ENCODE measurements at regions not wholly inside any gene's neighbourhood (a gene's known extent, or its start where the extent isn't known, plus 50 kb on each side); places are given as distances from the start of the nearest gene placed in this dataset.

- no peaks in the 10 kb centered on the region for H3K4me1 ChIP-seq (ENCODE audit: insufficient read depth, low read length)
- no peak overlapping the region for H3K27ac ChIP-seq (ENCODE audit: low read depth, low read length)
- H3K9me3 ChIP-seq (ENCODE audit: low read length) = no peaks in the 10 kb centered on the region
- no peak overlapping the region for H3K4me3 ChIP-seq (ENCODE audit: low read depth in 1 of 2, low read length in 2 of 2)
- no peaks in the 10 kb centered on the region for H3K36me3 ChIP-seq (ENCODE audit: insufficient read depth, low read length)
- H3K9ac ChIP-seq (ENCODE audit: low read length) = no peak overlapping the region
- H3K27me3 ChIP-seq (ENCODE audit: control insufficient read depth in 1 of 2, insufficient read depth in 2 of 2, low read length in 2 of 2) = no peaks in the 10 kb centered on the region
Measured at GRCh38 chr2:220493871-220494525, 866.6 kb downstream of the SLC4A3 start.

DNA sequence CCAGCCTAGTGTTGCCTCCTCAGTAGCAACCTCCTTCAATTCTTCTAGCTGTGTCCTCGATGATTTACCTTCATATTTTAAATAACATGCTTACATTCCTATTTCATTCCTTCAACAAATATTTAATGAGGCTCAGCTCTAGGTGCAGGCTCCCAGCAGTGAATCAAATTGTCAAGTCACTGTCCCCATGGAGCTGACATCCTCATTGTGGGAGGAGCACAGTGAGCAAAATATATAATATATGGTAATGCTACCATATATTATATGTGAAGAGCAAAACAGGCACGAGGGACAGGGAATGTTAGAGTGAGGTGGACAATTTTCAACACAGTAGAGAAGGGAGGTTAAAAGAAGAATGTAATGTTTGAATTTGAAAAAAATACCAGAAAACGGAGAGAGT is 869.1 kb downstream of the SLC4A3 start:
- H3K9ac ChIP-seq (ENCODE audit: low read length) = no peak overlapping the region
- H3K27me3 ChIP-seq (ENCODE audit: control insufficient read depth in 1 of 2, insufficient read depth in 2 of 2, low read length in 2 of 2) = no peaks in the 10 kb centered on the region
- no peaks in the 10 kb centered on the region for H3K4me1 ChIP-seq (ENCODE audit: insufficient read depth, low read length)
- H3K36me3 ChIP-seq (ENCODE audit: insufficient read depth, low read length) = no peaks in the 10 kb centered on the region
- H3K4me3 ChIP-seq (ENCODE audit: low read depth in 1 of 2, low read length in 2 of 2) = no peak overlapping the region
- H3K27ac ChIP-seq (ENCODE audit: low read depth, low read length) = no peak overlapping the region
- H3K9me3 ChIP-seq (ENCODE audit: low read length) = no peaks in the 10 kb centered on the region

DNA sequence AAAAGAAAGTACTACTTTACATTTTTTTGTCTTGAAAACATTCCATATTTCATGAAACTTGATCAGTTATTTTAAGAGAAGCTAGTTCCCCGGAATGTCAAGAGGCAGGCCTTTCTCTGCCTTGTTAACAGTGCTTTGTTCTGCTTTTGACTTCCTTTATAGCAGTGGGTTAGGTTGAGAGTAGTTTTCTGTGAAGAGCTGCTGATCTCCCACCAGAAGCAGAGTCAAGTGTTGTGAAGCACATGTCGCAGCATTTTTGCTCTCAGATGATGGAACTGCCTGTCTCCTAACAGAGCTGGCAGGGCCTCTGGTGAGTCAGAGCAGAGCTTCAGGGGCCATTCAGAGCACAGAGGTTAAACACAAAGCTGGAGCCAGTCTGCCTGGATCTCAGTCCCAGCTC is 871.8 kb downstream of the SLC4A3 start:
- Histone ChIP-seq H3K27me3 (ENCODE audit: control insufficient read depth in 1 of 2, insufficient read depth in 2 of 2, low read length in 2 of 2) (no peaks in the 10 kb centered on the region), H3K27ac (ENCODE audit: low read depth, low read length) (no peak overlapping the region), H3K36me3 (ENCODE audit: insufficient read depth, low read length) (no peaks in the 10 kb centered on the region), H3K4me1 (ENCODE audit: insufficient read depth, low read length) (no peaks in the 10 kb centered on the region), H3K9ac (ENCODE audit: low read length) (no peak overlapping the region), H3K9me3 (ENCODE audit: low read length) (no peaks in the 10 kb centered on the region), H3K4me3 (ENCODE audit: low read depth in 1 of 2, low read length in 2 of 2) (no peak overlapping the region)

GRCh38 chr2:220502539-220502938 is 875.1 kb downstream of the SLC4A3 start:
- no peaks in the 10 kb centered on the region for H3K4me1 ChIP-seq (ENCODE audit: insufficient read depth, low read length)
- H3K27me3 ChIP-seq (ENCODE audit: control insufficient read depth in 1 of 2, insufficient read depth in 2 of 2, low read length in 2 of 2) = no peaks in the 10 kb centered on the region
- no peaks in the 10 kb centered on the region for H3K36me3 ChIP-seq (ENCODE audit: insufficient read depth, low read length)
- H3K27ac ChIP-seq (ENCODE audit: low read depth, low read length) = no peak overlapping the region
- no peak overlapping the region for H3K4me3 ChIP-seq (ENCODE audit: low read depth in 1 of 2, low read length in 2 of 2)
- H3K9ac ChIP-seq (ENCODE audit: low read length) = no peak overlapping the region
- H3K9me3 ChIP-seq (ENCODE audit: low read length) = no peaks in the 10 kb centered on the region

GRCh38 chr2:220503431-220503830 is 876.0 kb downstream of the SLC4A3 start:
- H3K27me3 ChIP-seq (ENCODE audit: control insufficient read depth in 1 of 2, insufficient read depth in 2 of 2, low read length in 2 of 2) = no peaks in the 10 kb centered on the region
- no peak overlapping the region for H3K27ac ChIP-seq (ENCODE audit: low read depth, low read length)
- no peaks in the 10 kb centered on the region for H3K9me3 ChIP-seq (ENCODE audit: low read length)
- H3K4me1 ChIP-seq (ENCODE audit: insufficient read depth, low read length) = no peaks in the 10 kb centered on the region
- H3K4me3 ChIP-seq (ENCODE audit: low read depth in 1 of 2, low read length in 2 of 2) = no peak overlapping the region
- H3K36me3 ChIP-seq (ENCODE audit: insufficient read depth, low read length) = no peaks in the 10 kb centered on the region
- H3K9ac ChIP-seq (ENCODE audit: low read length) = no peak overlapping the region

GRCh38 chr2:220504938-220505503 is 877.6 kb downstream of the SLC4A3 start:
- H3K27ac ChIP-seq (ENCODE audit: low read depth, low read length) = no peak overlapping the region
- H3K9ac ChIP-seq (ENCODE audit: low read length) = no peak overlapping the region
- no peaks in the 10 kb centered on the region for H3K4me1 ChIP-seq (ENCODE audit: insufficient read depth, low read length)
- H3K9me3 ChIP-seq (ENCODE audit: low read length) = no peaks in the 10 kb centered on the region
- H3K36me3 ChIP-seq (ENCODE audit: insufficient read depth, low read length) = no peaks in the 10 kb centered on the region
- H3K4me3 ChIP-seq (ENCODE audit: low read depth in 1 of 2, low read length in 2 of 2) = no peak overlapping the region
- no peaks in the 10 kb centered on the region for H3K27me3 ChIP-seq (ENCODE audit: control insufficient read depth in 1 of 2, insufficient read depth in 2 of 2, low read length in 2 of 2)

- no peaks in the 10 kb centered on the region for H3K36me3 ChIP-seq (ENCODE audit: insufficient read depth, low read length)
- H3K4me3 ChIP-seq (ENCODE audit: low read depth in 1 of 2, low read length in 2 of 2) = no peak overlapping the region
Measured at GRCh38 chr2:220506466-220506865, 879.0 kb downstream of the SLC4A3 start.

DNA sequence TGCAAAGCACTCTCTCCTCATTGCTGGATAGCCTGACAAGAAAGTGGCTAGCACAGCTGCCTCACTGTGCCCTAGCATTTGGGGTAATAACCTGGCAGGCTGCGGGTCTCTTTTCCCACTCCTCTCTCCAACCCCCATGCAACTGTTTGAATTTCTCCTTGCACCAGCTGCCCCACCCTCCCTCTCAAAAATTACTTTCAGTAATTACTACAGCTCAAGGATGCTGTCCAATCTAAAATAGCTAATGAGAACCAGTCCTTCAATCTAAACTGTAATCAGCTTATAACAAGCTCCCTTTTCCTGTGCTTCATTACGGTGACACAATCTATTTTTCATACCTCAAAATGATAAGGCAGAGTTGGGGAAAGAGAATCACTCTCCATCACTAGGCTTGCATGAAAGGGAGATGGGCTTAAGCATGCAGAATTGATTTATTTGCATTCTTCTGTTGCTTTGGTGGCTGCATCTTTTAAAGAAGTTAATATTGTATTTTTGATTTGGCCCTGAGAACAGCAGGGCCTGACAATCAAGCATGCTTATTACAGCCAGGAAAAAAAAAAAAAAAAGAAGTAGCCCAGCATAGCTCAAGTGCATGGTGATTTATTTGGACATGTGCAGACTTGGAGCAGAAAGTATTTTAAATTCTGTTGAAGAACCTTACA is 881.8 kb downstream of the SLC4A3 start:
- no peaks in the 10 kb centered on the region for H3K27me3 ChIP-seq (ENCODE audit: control insufficient read depth in 1 of 2, insufficient read depth in 2 of 2, low read length in 2 of 2)
- no peak overlapping the region for H3K9ac ChIP-seq (ENCODE audit: low read length)
- no peaks in the 10 kb centered on the region for H3K9me3 ChIP-seq (ENCODE audit: low read length)
- no peaks in the 10 kb centered on the region for H3K36me3 ChIP-seq (ENCODE audit: insufficient read depth, low read length)
- H3K4me3 ChIP-seq (ENCODE audit: low read depth in 1 of 2, low read length in 2 of 2) = no peak overlapping the region
- H3K27ac ChIP-seq (ENCODE audit: low read depth, low read length) = no peak overlapping the region
- no peaks in the 10 kb centered on the region for H3K4me1 ChIP-seq (ENCODE audit: insufficient read depth, low read length)

More at GRCh38 chr2:220506466-220506865, 879.0 kb downstream of the SLC4A3 start:
- no peaks in the 10 kb centered on the region for H3K27me3 ChIP-seq (ENCODE audit: control insufficient read depth in 1 of 2, insufficient read depth in 2 of 2, low read length in 2 of 2)
- no peaks in the 10 kb centered on the region for H3K4me1 ChIP-seq (ENCODE audit: insufficient read depth, low read length)
- H3K9ac ChIP-seq (ENCODE audit: low read length) = no peak overlapping the region
- H3K9me3 ChIP-seq (ENCODE audit: low read length) = no peaks in the 10 kb centered on the region
- H3K27ac ChIP-seq (ENCODE audit: low read depth, low read length) = no peak overlapping the region

DNA sequence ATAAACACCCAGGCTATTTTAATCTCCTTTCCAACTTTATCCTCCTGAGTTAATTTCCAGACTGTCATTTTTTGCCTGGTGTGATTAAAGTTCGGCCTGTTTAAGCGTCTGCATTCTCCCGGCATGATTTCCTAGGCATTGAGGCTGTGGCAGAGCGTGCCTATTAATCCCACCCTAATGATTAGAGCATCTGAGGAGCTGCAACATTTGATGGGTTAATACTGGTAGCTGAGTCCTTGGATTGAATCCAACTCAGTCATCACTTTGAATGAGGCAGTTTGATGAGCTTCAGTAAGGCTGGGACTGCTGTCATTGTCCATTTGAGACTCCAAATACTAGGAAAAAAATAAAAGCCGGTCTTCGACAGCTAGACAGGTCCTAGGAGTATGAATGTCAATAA is 882.5 kb downstream of the SLC4A3 start:
- Histone ChIP-seq H3K4me3 (ENCODE audit: low read depth in 1 of 2, low read length in 2 of 2) (no peak overlapping the region), H3K9me3 (ENCODE audit: low read length) (no peaks in the 10 kb centered on the region), H3K36me3 (ENCODE audit: insufficient read depth, low read length) (no peaks in the 10 kb centered on the region), H3K4me1 (ENCODE audit: insufficient read depth, low read length) (no peaks in the 10 kb centered on the region), H3K9ac (ENCODE audit: low read length) (no peak overlapping the region), H3K27me3 (ENCODE audit: control insufficient read depth in 1 of 2, insufficient read depth in 2 of 2, low read length in 2 of 2) (no peaks in the 10 kb centered on the region), H3K27ac (ENCODE audit: low read depth, low read length) (no peak overlapping the region)

DNA sequence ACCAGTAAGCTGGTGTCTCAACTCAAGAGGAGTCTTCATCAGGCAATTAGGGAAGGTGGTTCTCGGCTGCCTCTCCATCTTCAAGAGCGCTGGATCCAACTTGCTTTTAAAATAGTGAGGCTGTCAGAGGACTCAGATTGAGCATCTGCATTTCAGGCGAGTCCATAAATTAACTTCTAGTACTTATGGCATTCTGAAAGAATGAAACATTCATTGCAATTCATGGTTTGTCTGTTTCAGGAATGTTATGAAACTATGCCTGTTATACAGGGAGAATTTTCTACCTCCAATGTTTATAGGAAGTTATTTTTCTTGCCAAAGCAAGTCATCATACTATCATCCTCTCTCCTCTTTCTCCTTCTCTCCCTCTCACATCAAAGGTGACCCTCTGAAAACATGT is 883.2 kb downstream of the SLC4A3 start:
- H3K27ac ChIP-seq (ENCODE audit: low read depth, low read length) = no peak overlapping the region
- no peaks in the 10 kb centered on the region for H3K36me3 ChIP-seq (ENCODE audit: insufficient read depth, low read length)
- H3K4me3 ChIP-seq (ENCODE audit: low read depth in 1 of 2, low read length in 2 of 2) = no peak overlapping the region
- no peaks in the 10 kb centered on the region for H3K9me3 ChIP-seq (ENCODE audit: low read length)
- H3K4me1 ChIP-seq (ENCODE audit: insufficient read depth, low read length) = no peaks in the 10 kb centered on the region
- no peaks in the 10 kb centered on the region for H3K27me3 ChIP-seq (ENCODE audit: control insufficient read depth in 1 of 2, insufficient read depth in 2 of 2, low read length in 2 of 2)
- H3K9ac ChIP-seq (ENCODE audit: low read length) = no peak overlapping the region

- no peaks in the 10 kb centered on the region for H3K4me1 ChIP-seq (ENCODE audit: insufficient read depth, low read length)
- H3K4me3 ChIP-seq (ENCODE audit: low read depth in 1 of 2, low read length in 2 of 2) = no peak overlapping the region
- no peaks in the 10 kb centered on the region for H3K36me3 ChIP-seq (ENCODE audit: insufficient read depth, low read length)
- H3K27me3 ChIP-seq (ENCODE audit: control insufficient read depth in 1 of 2, insufficient read depth in 2 of 2, low read length in 2 of 2) = no peaks in the 10 kb centered on the region
- no peak overlapping the region for H3K9ac ChIP-seq (ENCODE audit: low read length)
- H3K27ac ChIP-seq (ENCODE audit: low read depth, low read length) = no peak overlapping the region
- no peaks in the 10 kb centered on the region for H3K9me3 ChIP-seq (ENCODE audit: low read length)
Measured at GRCh38 chr2:220512419-220512818, 885.0 kb downstream of the SLC4A3 start.

Measured in muscle layer of colon (tissue), 2 donors.